Caco-2 (cell line): ENCODE measurements at regions not wholly inside any gene's neighbourhood (a gene's known extent, or its start where the extent isn't known, plus 50 kb on each side); places are given as distances from the start of the nearest gene placed in this dataset.
A peak's percentile ranks its signal among the peaks of the same experiment; 100 is the strongest.

Experiments
- BruUV-seq: library from RNA; stranded (reverse); fragments of 400-500 nt; replicated peaks from 2 replicates; lab custom pipeline; 2021; lab: Mats Ljungman, UMichigan
- CTCF ChIA-PET: fragments of 300-600 bp; sonication (Branson Sonifier 250); formaldehyde crosslinking; loops from one replicate; lab custom pipeline; 2022; ENCODE audit warnings: antibody characterized with exemption; lab: Charles Lee
- POLR2A ChIA-PET: fragments of 300-600 bp; sonication (Branson Sonifier 250); formaldehyde crosslinking; loops from one replicate; lab custom pipeline; 2022; ENCODE audit warnings: antibody characterized with exemption; lab: Charles Lee
- DNase-seq, 2 experiments: peaks; one replicate each; pipeline versions ENCODE4 v3.0.0 to v3.0.0-alpha.2; 2020 to 2022
- H3K27me3 ChIP-seq: replicated peaks from 2 replicates; pipeline ENCODE4 v1.6.0; 2011; ENCODE audit warnings: low read length; ENCODE audit not compliant: control insufficient read depth, insufficient read depth
- H3K36me3 ChIP-seq: 2 replicates; pipeline ENCODE4 v1.5.1; 2011; ENCODE audit warnings: low read length; ENCODE audit not compliant: control insufficient read depth, insufficient read depth
- H3K4me1 ChIP-seq: fragments of 250-450 bp; sonication (Bioruptor Pico); 2 replicates; pipeline ENCODE4 v1.5.1; 2020; ENCODE audit warnings: mild to moderate bottlenecking
- H3K4me3 ChIP-seq: 2 replicates; pipeline ENCODE4 v1.5.1; 2011; ENCODE audit warnings: low read depth, mild to moderate bottlenecking, control low read depth, low read length
- H3K9me3 ChIP-seq: fragments of 250-450 bp; sonication (Bioruptor Pico); 2 replicates; pipeline ENCODE4 v1.5.1; 2020; ENCODE audit warnings: mild to moderate bottlenecking, moderate library complexity
- H3K27ac Mint-ChIP-seq: one replicate; pipeline ENCODE4 v1.8.0; 2022; ENCODE audit warnings: mixed read lengths; ENCODE audit not compliant: unreplicated experiment
- H3K27me3 Mint-ChIP-seq: one replicate; pipeline ENCODE4 v1.8.0; 2022; ENCODE audit warnings: mixed read lengths; ENCODE audit not compliant: insufficient read depth, unreplicated experiment
- H3K36me3 Mint-ChIP-seq: one replicate; pipeline ENCODE4 v1.8.0; 2022; ENCODE audit warnings: mild to moderate bottlenecking, mixed read lengths; ENCODE audit not compliant: insufficient read depth, unreplicated experiment
- H3K4me1 Mint-ChIP-seq: one replicate; pipeline ENCODE4 v1.8.0; 2022; ENCODE audit warnings: low read depth, mixed read lengths; ENCODE audit not compliant: unreplicated experiment
- H3K4me3 Mint-ChIP-seq: one replicate; pipeline ENCODE4 v1.8.0; 2022; ENCODE audit warnings: mild to moderate bottlenecking, moderate library complexity, mixed read lengths; ENCODE audit not compliant: unreplicated experiment
- H3K9me3 Mint-ChIP-seq: one replicate; pipeline ENCODE4 v1.8.0; 2022; ENCODE audit warnings: mixed read lengths; ENCODE audit not compliant: unreplicated experiment
- CTCF ChIP-seq, 2 experiments: fragments of 200-600 bp in 1 of 2; IDR thresholded peaks; 1 replicate in 1 of 2; 2 replicates in 1 of 2; pipeline versions ENCODE4 v1.5.1 to v1.8.0; 2011 to 2022; ENCODE audit warnings: antibody characterized with exemption in 1 of 2, control low read depth in 1 of 2, inconsistent platforms in 1 of 2, low read depth in 1 of 2, low read length in 1 of 2, mild to moderate bottlenecking in 1 of 2, moderate library complexity in 1 of 2; ENCODE audit not compliant: insufficient read depth in 1 of 2, severe bottlenecking in 1 of 2, unreplicated experiment in 1 of 2
- intact Hi-C: fragments of 100-400 bp; cut with micrococcal nuclease; formaldehyde crosslinking; loops from one replicate; pipeline ENCODE4 v1.10.0; 2022; ENCODE audit not compliant: unreplicated experiment

DNA sequence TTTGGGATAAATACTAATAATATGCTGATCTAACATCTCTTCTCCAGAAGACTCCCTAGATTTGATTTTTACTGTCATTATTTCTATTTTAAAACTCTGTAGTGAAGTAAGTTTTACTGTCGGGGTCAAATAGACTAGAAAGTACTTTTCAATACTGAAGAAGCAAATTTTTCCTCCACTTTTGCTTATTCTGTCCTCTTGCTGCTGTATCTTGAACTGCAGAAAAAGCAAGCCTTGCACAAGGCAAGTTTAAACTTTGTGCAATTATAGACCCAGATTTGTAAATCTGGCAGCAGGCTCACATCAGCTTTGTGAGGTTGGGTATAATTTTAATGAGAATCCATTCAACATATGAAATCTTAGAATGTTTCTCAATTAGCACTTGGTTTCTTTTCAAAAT is 151.1 kb upstream of the ETS2 start:
- ChIA-PET POLR2A (interaction anchor here (0.6 kb wide), 1 partner anchor 18 kb away, joined by 3 read pairs; no protein-coding TSS in a partner anchor), CTCF (no interaction called here)
- H3K27me3 Mint-ChIP-seq, result peaks cover 36% of the 10 kb centered on the region
- H3K4me3 ChIP-seq, result no peak overlapping the region
- no peaks in the 10 kb centered on the region for H3K9me3 Mint-ChIP-seq
- no peak for TF ChIP-seq CTCF (IDR thresholded peaks at IDR 0.05; ENCODE audit: insufficient read depth in 1 of 2, low read depth in 1 of 2, low read length in 1 of 2, severe bottlenecking in 1 of 2, unreplicated experiment in 1 of 2)
- peaks cover 1% of the 10 kb centered on the region; the same call in 1 of the 2 replicates for H3K27me3 ChIP-seq
- H3K9me3 ChIP-seq, result no peaks in the 10 kb centered on the region
- no peak overlapping the region for H3K27ac Mint-ChIP-seq
- intact Hi-C loops, result no loop called here
- DNase-seq, result no peak
- no TSS peak for BruUV-seq
- no peaks in the 10 kb centered on the region for H3K4me1 Mint-ChIP-seq
- H3K4me3 Mint-ChIP-seq, result no peak overlapping the region
- H3K4me1 ChIP-seq, result no peaks in the 10 kb centered on the region
- H3K36me3 Mint-ChIP-seq, result no peaks in the 10 kb centered on the region
- H3K36me3 ChIP-seq, result no peaks in the 10 kb centered on the region

DNA sequence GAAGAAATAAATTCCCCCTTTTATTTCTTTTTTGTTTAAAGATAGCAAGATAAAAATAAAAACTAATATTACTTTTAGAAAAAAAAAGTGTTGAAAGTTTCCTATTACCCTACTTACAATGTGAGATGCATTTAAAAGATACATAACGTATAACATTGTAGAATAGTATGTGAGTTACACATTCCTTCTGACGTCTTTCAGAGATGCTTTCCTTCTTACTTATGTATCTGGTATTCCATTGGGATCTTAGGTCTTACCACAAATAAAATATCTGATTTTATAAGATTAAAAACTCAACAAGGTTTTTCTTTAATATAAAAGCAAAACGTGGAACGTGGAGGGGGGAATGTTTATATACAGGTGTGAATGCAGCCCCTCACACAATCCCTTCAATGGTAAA is 147.2 kb upstream of the ETS2 start:
- Mint-ChIP-seq H3K9me3 (no peaks in the 10 kb centered on the region), H3K4me1 (peaks cover 10% of the 10 kb centered on the region), H3K27ac (no peak overlapping the region), H3K4me3 (no peak overlapping the region), H3K27me3 (peaks cover 50% of the 10 kb centered on the region), H3K36me3 (no peaks in the 10 kb centered on the region)
- DNase-seq, result no peak
- intact Hi-C loops, result no loop called here
- Histone ChIP-seq H3K27me3 (peaks cover 2% of the 10 kb centered on the region), H3K9me3 (no peaks in the 10 kb centered on the region), H3K4me3 (no peak overlapping the region), H3K4me1 (peaks cover 9% of the 10 kb centered on the region; the same call in 1 of the 2 replicates), H3K36me3 (no peaks in the 10 kb centered on the region)
- CTCF ChIA-PET, result no interaction called here
- POLR2A ChIA-PET, result no interaction called here
- no peak for TF ChIP-seq CTCF (IDR thresholded peaks at IDR 0.05; ENCODE audit: insufficient read depth in 1 of 2, low read depth in 1 of 2, low read length in 1 of 2, severe bottlenecking in 1 of 2, unreplicated experiment in 1 of 2)
- BruUV-seq, result no TSS peak

DNA sequence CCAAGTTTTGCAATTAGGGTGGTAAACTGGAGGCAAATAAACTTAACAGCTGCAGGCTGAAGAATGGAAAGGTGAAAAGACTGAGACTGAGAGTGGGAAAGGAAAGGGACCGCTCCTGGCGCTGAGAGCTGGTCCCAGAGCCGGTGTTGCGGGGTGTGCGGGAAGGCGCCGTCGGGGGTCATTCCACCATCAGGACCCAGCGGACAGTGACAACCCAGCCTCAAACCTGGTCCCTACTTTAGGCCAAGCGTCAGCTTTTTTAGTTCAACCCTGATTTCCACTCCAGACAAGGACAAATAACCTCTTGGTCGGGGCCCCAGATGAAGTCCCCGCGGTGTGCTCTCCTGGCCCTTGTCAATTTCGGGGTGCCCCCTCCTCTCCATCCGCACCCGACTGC is 145.8 kb upstream of the ETS2 start:
- intact Hi-C loops, result no loop called here
- Histone ChIP-seq H3K36me3 (no peaks in the 10 kb centered on the region), H3K27me3 (peaks cover 2% of the 10 kb centered on the region), H3K9me3 (no peaks in the 10 kb centered on the region), H3K4me3 (no peak overlapping the region), H3K4me1 (peaks cover 9% of the 10 kb centered on the region; the same call in 1 of the 2 replicates)
- no peak for DNase-seq
- Mint-ChIP-seq H3K27ac (no peak overlapping the region), H3K4me3 (peak overlapping the region; percentile 69), H3K4me1 (peaks cover 10% of the 10 kb centered on the region), H3K9me3 (no peaks in the 10 kb centered on the region), H3K27me3 (peaks cover 50% of the 10 kb centered on the region), H3K36me3 (no peaks in the 10 kb centered on the region)
- ChIA-PET POLR2A (no interaction called here), CTCF (no interaction called here)
- BruUV-seq, result no TSS peak
- TF ChIP-seq CTCF (IDR thresholded peaks at IDR 0.05; ENCODE audit: insufficient read depth in 1 of 2, low read depth in 1 of 2, low read length in 1 of 2, severe bottlenecking in 1 of 2, unreplicated experiment in 1 of 2), result no peak
